Hippocampal formation (tissue), 2 donors: ENCODE measurements at regions not wholly inside any gene's neighbourhood (a gene's known extent, or its start where the extent isn't known, plus 50 kb on each side); places are given as distances from the start of the nearest gene placed in this dataset.
A peak's percentile ranks its signal among the peaks of the same experiment; 100 is the strongest.
"Not testable (repeated sequence)": the region's sequence is repeated elsewhere in the genome, so short reads cannot be mapped to it uniquely, and the experiment has no call there.

Experiments used
- DNase-seq, 2 donors: peaks; one replicate each; lab custom pipeline; 2025; lab: John Stamatoyannopoulos, UW

DNA sequence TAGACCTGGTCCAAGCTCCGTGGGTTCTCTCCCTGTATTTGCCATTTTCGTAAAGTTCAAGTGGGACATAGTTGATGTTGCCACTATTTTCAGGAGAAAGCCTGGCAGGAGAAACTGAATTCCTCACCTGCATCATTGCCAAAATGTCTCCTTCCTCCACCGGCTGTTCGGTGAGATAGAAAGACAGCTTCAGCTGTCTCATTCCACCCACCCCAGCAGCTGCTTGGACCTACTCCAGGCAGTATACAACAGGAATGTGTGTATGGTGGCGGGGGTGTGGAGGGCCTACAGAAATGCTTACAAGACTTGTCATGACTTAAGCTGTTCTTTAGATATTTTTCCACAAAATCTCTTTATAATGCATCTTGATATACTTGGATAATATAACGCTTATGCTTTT, 132.7 kb upstream of the RAP2B start:
- no peak for DNase-seq

DNA sequence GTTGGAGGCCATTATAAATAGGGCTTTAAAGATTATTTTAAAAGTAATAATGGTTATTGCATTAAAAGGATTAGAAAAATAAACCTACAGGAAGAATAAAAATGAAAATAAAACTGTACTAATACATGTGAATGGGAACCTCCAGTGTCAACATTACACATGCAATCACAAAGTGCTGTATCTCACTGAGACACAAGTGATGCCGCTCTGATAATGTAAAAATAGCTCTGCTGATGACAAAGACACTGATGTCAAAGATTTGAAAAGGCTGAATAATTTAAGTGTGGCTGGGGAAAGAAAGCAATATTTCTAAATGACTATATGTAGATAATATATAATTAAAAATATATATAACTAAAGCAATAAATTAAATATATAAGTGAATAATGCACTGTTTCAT, 129.1 kb upstream of the RAP2B start:
- DNase-seq: no peak

DNA sequence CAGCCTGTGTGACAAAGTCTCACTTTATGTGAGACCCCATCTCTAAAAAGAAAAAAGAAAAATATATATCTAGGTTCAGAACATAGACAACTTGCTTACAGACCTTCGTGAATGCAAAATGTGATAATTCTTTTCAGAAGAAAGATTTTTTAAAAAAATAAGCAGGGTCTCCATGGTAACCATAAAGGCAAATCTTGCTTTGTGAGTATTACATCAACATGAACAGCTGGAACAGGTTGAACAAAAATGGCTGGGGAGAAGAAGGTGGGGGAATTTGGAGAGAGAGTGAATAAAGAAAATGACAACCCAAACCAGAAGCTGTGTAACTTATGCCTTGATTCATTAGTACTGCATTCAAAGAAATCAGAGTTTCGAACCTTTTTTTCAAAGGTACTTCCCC, 125.2 kb upstream of the RAP2B start:
- DNase-seq: no peak

DNA sequence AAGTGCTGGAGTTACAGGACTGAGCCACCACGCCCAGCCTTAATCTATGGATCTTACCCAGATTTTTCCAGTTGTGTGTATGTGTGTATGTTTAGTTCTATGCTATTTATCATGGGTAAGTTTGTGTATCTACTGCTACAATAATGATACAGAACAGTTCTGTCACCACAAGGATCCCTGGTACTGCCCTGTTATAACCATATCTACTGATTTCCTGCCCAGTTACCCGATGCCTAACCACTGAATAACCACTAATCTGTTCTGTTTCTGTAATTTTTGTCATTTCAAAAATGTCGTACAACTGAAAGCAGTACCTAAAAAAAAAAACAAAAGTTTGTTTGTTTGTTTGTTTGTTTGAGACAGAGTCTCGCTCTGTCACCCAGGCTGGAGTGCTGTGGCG, 123.7 kb upstream of the RAP2B start:
- no peak for DNase-seq

DNA sequence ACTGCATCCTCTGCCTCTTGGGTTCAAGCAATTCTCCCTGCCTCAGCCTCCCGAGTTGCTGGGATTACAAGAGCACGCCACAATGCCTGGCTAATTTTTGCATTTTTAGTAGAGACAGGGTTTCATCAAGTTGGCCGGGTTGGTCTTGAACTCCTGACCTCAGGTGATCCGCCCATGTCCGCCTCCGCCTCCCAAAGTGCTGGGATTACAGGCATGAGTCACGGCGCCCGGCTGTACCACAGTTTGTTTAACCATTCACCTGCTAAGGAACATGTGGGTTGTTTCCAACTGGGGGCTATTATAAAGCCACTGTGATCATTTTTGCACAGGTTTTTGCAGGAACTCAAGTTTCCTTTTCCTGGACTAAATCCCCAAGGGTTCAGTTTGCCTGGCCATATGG, 123.2 kb upstream of the RAP2B start:
- no peak for DNase-seq

DNA sequence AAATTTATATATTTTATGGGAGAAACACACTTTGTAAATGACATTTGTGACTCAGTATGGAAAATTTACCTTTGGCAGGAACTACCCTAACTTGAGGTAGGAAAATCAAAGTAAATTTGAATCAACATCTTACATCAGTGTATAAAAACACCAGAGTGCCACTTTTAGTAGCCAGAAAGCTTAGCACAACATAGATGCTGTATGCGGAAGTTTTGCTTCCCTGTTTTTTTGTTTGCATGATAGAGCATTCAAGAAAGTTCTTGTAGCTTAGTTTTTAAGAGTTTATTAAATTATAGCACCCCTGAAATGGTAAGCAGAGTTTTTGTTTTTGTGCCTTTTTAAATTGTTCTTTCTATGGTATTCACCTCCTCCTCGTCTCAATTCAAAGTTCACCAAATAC, 120.8 kb upstream of the RAP2B start:
- DNase-seq: no peak

DNA sequence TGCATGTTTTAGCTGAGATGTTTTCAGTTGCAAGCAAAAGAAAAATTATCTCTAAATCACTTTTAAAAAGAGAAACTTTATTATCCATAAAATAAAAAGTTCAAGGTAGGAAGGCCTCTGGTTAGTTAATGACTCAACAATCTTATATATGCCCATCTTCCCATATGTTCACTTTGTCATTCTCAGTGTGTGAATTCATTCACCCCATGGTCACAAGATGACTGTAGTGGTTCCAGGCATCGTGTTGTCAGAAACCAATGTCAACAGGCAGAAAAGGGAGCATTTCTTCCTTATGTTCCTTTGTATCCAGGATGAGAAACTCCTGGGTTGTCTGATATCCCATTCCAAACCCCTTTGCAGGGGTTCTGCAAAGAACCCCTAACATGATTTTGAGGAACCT, 119.9 kb upstream of the RAP2B start:
- DNase-seq: no peak

DNA sequence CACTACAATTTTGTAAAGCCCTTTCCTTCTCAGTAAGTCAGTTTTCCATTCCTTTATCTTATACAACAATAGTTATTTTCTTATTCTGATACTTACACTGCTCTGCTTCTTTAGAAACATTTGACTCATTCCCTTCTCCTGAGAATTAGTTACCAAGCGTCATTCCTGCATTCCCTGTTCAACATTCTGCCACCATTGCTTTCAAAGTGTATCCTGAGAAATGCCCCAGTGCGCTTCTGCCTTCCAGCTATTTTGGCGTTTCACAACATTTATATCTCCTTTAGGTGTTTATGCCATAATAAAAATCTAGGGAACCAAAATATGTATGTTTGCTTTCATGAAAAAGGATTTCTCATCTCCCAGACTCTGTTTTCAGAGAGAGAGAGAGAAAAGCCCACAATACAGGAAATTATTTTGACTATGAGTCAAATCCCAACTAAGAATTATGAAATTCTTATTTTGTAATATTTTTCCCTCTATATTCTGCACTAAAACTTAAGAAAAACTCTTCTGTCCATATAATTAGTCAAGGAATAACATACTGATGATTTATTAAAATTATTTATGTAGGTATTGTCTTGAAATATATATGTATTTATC, 118.2 kb upstream of the RAP2B start:
- DNase-seq: peak in 1 of 2 donors; percentile 9

DNA sequence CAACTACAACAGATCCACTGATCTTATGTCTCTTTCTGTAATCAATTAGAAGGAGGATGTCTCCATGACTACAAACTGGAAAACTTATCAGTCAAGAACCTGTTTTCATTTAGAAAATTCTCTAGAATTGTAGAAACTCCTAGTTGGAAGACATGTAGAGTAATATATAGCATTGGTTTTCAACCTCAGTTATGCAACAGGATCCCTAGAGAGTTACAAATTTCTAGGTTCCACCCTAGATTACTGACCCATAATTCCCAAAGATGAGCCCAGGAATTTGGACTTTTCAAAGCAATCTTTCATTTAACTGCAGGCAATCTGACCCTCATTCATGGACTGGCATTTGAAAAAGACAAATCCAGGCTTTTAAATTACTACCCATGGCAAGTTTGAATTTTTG, 116.9 kb upstream of the RAP2B start:
- no peak for DNase-seq

DNA sequence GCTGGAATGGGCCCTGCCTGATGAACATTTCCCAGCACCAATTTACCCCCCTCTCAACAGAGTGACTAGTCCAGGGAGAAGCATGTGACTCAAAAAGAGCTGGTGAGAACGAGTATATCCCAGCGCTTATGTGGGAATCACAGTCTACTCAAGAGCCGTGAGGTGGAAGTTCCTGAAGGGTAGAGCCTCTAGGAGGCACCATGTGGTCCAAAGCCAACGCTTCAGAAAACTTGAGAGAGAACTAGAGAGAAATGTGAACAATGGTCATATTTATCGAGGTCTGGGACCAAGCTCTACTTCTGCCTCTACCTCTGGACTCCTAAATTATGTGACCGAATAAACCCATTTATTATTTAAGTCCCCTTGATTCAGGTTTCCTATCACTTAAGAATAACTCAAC, 111.0 kb upstream of the RAP2B start:
- no peak for DNase-seq

DNA sequence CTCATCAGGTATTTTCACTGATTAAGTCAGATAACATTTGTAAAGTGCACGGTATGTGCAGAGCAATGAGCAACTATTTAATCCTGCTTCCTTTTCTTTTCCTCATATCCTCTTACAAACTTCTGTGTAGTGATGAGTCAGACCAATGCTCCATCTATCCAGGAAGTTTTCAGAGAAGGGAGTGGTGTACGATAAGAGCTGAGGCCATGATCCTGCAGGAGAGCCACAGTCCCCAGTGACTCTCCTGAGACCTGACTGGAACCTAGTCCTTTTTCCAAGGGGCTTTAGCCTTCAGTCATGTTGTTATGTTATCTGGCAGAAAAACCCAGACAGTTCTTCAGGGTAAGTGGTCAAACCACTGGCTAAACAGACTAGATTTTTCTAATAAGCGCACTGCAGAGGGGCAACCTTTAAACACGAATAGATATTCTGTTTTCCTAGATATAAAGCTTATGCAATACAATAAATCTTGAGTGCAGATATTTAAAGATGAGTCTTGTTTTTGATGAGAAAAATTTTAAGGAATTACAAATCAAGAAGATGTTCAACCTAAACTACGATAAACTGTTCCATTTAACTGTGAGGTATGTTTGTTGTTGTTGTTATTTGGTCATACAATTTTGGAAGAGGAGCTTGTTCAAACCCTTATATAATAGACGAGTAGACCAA, 110.5 kb upstream of the RAP2B start:
- DNase-seq: no peak

DNA sequence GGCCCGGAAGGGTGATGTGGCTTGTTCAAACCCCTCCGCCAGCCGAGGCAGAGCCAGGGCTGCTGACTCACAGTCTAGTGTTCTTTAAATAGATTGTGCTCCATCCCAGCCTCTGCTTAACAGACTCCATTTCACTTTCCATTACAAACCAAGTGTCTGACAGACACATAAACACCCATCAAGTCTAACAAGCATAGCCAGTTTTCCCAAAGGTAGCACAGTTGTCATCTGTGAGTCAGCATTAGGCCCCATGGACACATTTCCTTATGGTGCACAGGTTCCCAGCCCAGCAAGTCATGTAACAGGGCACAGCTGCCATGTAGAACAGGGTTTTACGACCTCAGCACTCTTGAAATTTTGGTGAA, 109.9 kb upstream of the RAP2B start:
- no peak for DNase-seq

DNA sequence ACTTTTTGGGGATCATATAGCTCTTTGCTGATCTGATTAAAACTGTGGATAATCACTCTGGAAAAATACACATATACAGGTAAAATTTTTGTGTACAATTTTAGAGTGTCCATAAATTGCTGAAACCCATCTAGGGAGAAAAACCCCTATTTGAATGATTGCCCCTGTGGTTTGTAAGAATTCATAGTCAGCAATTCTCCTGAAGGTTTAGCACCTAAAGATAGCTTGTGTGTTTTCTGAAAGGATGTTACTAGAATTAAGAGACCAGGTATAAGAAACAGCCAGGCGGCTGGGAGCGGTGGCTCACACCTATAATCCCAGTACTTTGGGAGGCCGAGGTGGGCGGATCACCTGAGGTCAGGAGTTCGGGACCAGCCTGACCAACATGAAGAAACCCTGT, 106.8 kb upstream of the RAP2B start:
- DNase-seq: no peak

DNA sequence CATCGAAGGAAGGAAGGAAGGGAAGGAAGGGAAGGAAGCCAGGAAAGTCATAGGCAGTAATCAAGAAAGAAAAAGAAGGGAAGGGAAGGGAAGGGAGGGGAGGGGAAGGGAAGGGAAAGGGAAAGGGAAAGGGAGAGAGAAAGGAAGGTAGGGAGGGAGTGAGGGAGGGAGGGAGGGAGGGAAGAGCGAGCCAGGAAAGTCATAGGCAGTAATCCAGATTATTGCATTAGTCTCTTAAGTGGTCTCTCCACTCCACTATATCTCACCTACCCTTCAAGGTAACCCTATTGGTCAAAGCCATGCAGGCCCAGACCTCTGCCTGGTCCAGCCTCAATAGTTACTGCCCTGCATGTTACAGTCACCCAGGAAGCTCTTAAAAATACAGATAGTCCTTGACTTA, 106.2 kb upstream of the RAP2B start:
- no peak for DNase-seq

DNA sequence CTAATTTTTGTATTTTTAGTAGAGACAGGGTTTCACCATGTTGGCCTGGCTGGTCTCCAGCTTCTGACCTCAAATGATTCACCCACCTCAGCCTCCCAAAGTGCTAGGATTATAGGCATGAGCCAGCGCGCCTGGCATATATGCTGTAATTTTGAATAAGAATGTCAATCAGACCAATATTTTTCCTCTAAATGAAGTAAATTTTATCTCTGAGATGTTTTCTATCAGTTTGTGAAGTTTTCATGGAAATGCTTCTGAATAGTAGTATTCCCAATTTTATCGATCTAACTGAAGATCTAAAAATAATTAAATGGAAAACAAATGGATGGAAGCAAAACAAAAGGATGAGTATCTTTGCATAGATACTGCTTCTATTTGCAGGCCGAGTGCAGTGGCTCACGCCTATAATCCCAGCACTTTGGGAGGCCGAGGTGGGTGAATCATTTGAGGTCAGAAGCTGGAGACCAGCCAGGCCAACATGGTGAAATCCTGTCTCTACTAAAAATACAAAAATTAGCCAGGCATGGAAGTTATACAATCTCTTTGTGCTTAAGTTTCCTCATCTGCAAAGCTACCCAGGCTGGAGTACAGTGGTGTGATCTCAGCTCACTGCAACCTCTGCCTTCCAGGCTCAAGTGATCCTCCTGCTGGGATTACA, 103.9 kb upstream of the RAP2B start:
- not testable (repeated sequence) for DNase-seq

DNA sequence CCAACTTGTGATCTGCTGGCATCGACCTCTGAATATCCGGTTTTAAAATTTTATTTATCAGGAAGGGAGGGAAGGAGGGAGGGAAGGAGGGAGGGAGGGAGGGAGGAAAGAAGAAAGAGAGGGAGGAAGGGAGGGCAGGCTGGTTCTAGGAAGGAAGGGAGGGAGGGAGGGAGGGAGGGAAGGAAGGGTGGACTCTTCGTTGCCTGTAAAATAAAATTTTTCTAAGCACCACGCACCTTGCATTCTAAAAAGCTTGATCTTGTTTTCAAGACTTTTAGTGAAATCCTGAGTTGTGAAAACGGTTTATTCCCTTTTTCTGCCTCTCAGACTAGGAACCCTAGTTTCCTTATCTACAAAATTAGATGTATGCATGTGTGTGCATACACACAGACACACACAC, 101.7 kb upstream of the RAP2B start:
- no peak for DNase-seq

DNA sequence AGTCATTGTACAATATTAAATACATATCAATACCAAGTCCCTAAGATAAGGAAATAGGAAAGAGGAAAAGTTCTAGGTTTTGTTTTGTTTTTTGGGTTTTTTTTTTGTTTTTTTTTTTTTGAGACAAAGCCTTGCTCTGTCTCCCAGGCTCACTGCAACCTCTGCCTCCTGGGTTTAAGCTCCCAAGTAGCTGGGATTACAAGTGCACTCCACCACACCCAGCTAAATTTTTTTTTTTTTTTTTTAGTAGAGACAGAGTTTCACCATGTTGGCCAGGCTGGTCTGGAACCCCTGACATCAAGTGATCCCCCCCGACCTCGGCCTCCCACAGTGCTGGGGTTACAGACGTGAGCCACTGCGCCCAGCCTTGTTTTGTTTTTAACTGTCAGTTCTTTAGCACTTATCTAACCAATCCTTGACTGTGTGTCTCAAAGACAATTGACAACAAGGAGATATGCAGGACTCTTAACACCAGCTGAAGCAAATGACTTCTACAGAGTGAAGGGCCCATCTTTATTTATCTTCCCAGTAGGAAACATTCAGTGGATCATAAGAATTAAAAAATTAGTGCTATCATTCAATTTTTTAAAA, 100.0 kb upstream of the RAP2B start:
- no peak for DNase-seq

DNA sequence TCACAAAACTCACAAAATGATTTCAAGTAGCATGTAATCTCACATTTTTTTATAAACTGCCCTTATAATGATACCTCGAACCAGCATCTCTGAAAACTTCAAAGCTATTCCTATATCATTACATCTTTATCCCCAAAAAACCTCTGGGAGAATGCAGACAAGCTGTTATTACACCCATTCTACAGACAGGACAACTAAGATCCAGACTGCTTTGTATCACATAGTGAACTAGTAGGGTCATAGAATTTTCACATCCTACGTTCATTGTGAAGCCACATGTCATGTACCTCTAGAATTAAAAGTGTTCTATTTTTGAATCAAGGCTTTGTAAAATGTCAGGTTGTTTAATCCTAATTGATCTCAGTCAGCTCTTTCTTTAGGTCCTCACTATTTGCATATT, 98.7 kb upstream of the RAP2B start:
- DNase-seq: no peak

DNA sequence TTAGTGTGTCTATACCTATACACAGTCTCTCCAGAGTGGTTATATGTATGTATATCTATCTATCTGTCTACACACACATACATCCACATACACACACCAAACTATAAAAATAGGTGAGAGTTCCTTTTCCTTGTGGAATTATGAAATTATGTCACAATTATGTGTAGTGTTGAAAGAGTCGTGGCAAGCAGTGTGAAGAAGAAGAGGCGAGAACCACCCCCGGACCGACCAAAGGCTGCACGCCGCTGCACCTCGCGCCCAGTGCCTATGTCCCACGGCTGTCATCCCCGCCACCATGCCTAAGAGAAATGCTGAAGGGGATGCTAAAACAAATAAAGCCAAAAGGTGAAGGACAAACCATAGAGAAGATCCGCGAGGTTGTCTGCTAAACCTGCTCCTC, 95.0 kb upstream of the RAP2B start:
- DNase-seq: no peak

DNA sequence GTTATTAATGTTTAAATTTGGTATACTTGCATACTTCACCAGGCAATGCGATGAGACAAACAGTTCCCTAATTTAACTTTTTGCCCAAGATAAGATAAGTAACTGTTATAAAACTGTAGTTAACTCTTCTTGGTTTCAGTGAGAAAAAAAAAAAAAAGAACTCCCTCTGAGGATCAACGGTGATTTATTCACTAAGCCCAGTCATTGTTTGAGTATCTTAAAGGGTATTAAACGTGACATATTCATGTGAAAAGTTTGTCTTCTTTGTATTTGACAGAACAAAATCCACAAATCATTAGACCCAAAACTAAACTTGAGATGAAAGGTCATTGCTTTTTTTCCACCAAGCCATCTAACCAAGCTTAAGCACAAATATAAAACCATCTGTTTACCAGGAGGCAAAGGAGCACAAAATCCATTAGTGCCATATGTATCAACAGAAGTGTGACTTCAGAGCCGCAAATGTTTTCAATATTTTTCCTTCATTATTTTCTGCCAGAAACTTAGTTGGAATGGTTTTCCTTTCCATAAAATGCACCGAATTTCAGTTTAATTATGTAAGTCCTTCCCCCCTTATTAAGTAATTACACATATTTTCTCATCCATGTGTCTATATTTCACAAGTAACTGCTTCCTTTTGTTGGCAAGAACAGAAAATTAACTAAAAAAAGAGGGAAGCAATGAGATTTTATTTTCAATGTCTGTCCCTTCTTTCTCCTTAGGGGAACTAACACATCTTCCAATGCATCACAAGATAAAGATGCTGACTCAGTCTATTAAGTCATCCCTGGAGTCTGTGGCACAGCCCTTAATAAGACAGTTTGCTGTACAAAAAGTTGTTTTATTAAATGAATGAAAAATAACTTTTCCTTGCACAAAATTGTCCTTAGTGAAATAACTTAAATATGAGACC, 92.2 kb upstream of the RAP2B start:
- no peak for DNase-seq

DNA sequence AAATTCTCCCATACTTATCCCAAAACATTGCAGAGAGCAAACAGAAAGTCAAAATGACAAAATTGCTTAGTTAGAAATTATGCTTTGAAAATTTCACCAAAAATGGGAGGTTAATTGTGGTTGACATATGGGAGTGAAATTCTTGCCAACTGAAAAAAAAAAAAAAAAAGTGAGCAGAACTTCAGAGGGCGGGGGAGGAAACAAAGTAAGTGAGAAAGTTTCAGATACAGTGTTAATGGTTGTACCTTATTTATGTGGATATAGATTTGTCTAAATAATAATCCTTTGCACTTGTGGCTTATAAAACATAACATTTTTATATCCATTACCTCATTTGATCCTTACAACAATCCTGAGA, 91.5 kb upstream of the RAP2B start:
- no peak for DNase-seq

DNA sequence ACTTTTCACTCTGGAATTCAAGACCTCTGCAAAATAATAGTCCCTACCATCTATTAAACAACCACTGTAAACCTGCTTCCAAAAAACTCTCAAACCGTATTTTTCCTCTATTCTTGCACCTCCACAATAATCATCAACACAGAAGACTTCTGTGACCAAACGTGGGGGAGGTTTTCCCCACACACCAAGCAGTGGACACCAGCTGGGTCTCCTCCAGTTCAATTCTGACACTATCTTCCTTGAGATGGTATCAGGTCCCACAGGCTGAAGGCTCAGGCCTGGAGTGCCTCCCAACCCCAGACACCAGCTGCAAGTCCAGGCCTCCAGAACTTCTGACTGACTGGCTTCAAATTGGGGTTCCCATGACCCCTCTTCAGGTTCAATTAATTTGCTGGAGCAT, 89.6 kb upstream of the RAP2B start:
- no peak for DNase-seq
